HepG2 (cell line): ENCODE measurements at regions not wholly inside any gene's neighbourhood (a gene's known extent, or its start where the extent isn't known, plus 50 kb on each side); places are given as distances from the start of the nearest gene placed in this dataset.

Experiments
- ATAC-seq: fragments of 200-7000 bp; cut with Tn5 transposase; 3 replicates; pipeline ENCODE4 v1.9.1; 2020; ENCODE audit warnings: mild to moderate bottlenecking, moderate library complexity
- BruUV-seq: library from RNA; stranded (reverse); fragments of 400-500 nt; replicated peaks from 2 replicates; lab custom pipeline; 2021; lab: Mats Ljungman, UMichigan
- CTCF ChIA-PET: fragments of 300-600 bp; formaldehyde crosslinking; extraction: SDS; loops from one replicate; lab custom pipeline; 2021; ENCODE audit warnings: low total read pairs, inconsistent platforms, low intra/inter-chr PET ratio; lab: Yijun Ruan, JAX
- POLR2A ChIA-PET: fragments of 350-600 bp; sonication (Branson Sonifier 250); formaldehyde crosslinking; loops from one replicate; lab custom pipeline; 2020; ENCODE audit warnings: antibody characterized with exemption, inconsistent platforms; lab: Yijun Ruan, JAX
- DNase-seq: peaks from one replicate; pipeline ENCODE4 v3.0.0-alpha.2; 2015; ENCODE audit warnings: low spot score
- FAIRE-seq: peaks from 3 replicates; lab custom pipeline; 2011; peaks lifted over from hg19 to GRCh38; lab: Jason Lieb, UNC
- H2AFZ ChIP-seq: one replicate; pipeline ENCODE4 v1.6.1; 2011; ENCODE audit warnings: low read length, inconsistent platforms
- H3K27ac ChIP-seq: fragments of 300-600 bp; 3 replicates; pipeline ENCODE4 v1.8.0; 2011; ENCODE audit warnings: mixed run types, mild to moderate bottlenecking, mixed read lengths, low read length, inconsistent platforms; ENCODE audit not compliant: insufficient read depth; ENCODE audit errors: extremely low read length
- H3K27me3 ChIP-seq, 2 experiments: fragments of 200-600 bp in 1 of 2; 2 replicates in 1 of 2; 3 replicates in 1 of 2; pipeline versions ENCODE4 v1.6.0 to v1.8.0; 2011; ENCODE audit warnings: low read length in 2 of 2, mild to moderate bottlenecking in 2 of 2, moderate library complexity in 2 of 2, inconsistent platforms in 1 of 2; ENCODE audit not compliant: insufficient read depth in 2 of 2, control insufficient read depth in 1 of 2
- H3K36me3 ChIP-seq, 2 experiments: fragments of 200-600 bp in 1 of 2; replicated peaks in 1 of 2; 2 replicates in 1 of 2; 3 replicates in 1 of 2; pipeline versions ENCODE4 v1.5.1 to v1.8.0; 2011; ENCODE audit warnings: low read length in 2 of 2, inconsistent platforms in 1 of 2; ENCODE audit not compliant: insufficient read depth in 2 of 2, control insufficient read depth in 1 of 2
- H3K4me1 ChIP-seq: 2 replicates; pipeline ENCODE4 v1.5.1; 2012; ENCODE audit warnings: low read length, inconsistent platforms; ENCODE audit not compliant: insufficient read depth
- H3K4me2 ChIP-seq: 2 replicates; pipeline ENCODE4 v1.6.0; 2011; ENCODE audit warnings: low read depth, low read length, inconsistent platforms
- H3K4me3 ChIP-seq, 3 experiments: fragments of 200-600 bp in 1 of 3; sonication (generic), shearing (Covaris generic) in 1 of 3; replicated peaks in 1 of 3; 2 replicates each; pipeline ENCODE4 v1.5.1; 2011 to 2016; ENCODE audit warnings: low read length in 3 of 3, inconsistent platforms in 2 of 3, low read depth in 2 of 3, mild to moderate bottlenecking in 2 of 3, control low read depth in 1 of 3, mixed read lengths in 1 of 3; ENCODE audit not compliant: insufficient read depth in 1 of 3
- H3K79me2 ChIP-seq: one replicate; pipeline ENCODE4 v1.6.1; 2011; ENCODE audit warnings: low read length, inconsistent platforms; ENCODE audit not compliant: insufficient read depth
- H3K9ac ChIP-seq: 2 replicates; pipeline ENCODE4 v1.6.0; 2011; ENCODE audit warnings: mild to moderate bottlenecking, low read depth, low read length, inconsistent platforms; ENCODE audit not compliant: insufficient read depth
- H3K9me3 ChIP-seq: 2 replicates; pipeline ENCODE4 v1.5.1; 2012; ENCODE audit warnings: mild to moderate bottlenecking, low read length
- H4K20me1 ChIP-seq: 2 replicates; pipeline ENCODE4 v1.6.0; 2011; ENCODE audit warnings: inconsistent platforms, mild to moderate bottlenecking, low read length, moderate library complexity; ENCODE audit not compliant: insufficient read depth
- ARID3A ChIP-seq: IDR thresholded peaks from 2 replicates; pipeline ENCODE4 v1.6.1; 2012; ENCODE audit warnings: low read depth, low read length, improper control_type of control experiment
- CREBL2 ChIP-seq: sonication (generic); formaldehyde crosslinking; IDR thresholded peaks from 2 replicates; pipeline ENCODE4 v1.8.1; 2023; ENCODE audit warnings: missing genetic modification reagents, mild to moderate bottlenecking, borderline replicate concordance
- HHEX ChIP-seq: IDR thresholded peaks from 2 replicates; pipeline ENCODE4 v1.6.1; 2016; ENCODE audit warnings: control low read depth
- KLF16 ChIP-seq, 2 experiments: sonication (generic) in 1 of 2; formaldehyde crosslinking in 1 of 2; IDR thresholded peaks; 2 replicates each; pipeline versions ENCODE4 v1.6.1 to v1.8.0; 2016 to 2023; ENCODE audit warnings: missing genetic modification reagents in 2 of 2, missing compliant biosample characterization in 1 of 2
- KLF9 ChIP-seq: IDR thresholded peaks from 2 replicates; pipeline ENCODE4 v1.6.1; 2016; ENCODE audit warnings: low read depth
- NR0B2 ChIP-seq: sonication (generic); formaldehyde crosslinking; IDR thresholded peaks from 2 replicates; pipeline ENCODE4 v1.4.0; 2020; ENCODE audit warnings: mild to moderate bottlenecking, missing genetic modification reagents
- ZBTB43 ChIP-seq: sonication (generic); formaldehyde crosslinking; conservative IDR thresholded peaks from 2 replicates; pipeline ENCODE4 v1.4.0; 2020; ENCODE audit warnings: missing genetic modification reagents
- ZFP62 ChIP-seq: sonication (generic); formaldehyde crosslinking; IDR thresholded peaks from 2 replicates; pipeline ENCODE4 v1.4.0; 2020; ENCODE audit warnings: missing genetic modification reagents
- ZGPAT ChIP-seq: IDR thresholded peaks from 2 replicates; pipeline ENCODE4 v1.6.1; 2016; ENCODE audit warnings: mild to moderate bottlenecking
- ZNF280B ChIP-seq: sonication (generic); formaldehyde crosslinking; IDR thresholded peaks from 2 replicates; pipeline ENCODE4 v1.5.0; 2020; ENCODE audit warnings: missing genetic modification reagents, mild to moderate bottlenecking, borderline replicate concordance
- ZNF333 ChIP-seq: sonication (generic); formaldehyde crosslinking; IDR thresholded peaks from 2 replicates; pipeline ENCODE4 v1.4.0; 2020; ENCODE audit warnings: mild to moderate bottlenecking, missing genetic modification reagents, borderline replicate concordance
- ZNF496 ChIP-seq: sonication (generic); formaldehyde crosslinking; IDR thresholded peaks from 2 replicates; pipeline ENCODE4 v1.8.1; 2023; ENCODE audit warnings: mild to moderate bottlenecking, moderate library complexity, missing genetic modification reagents; ENCODE audit not compliant: insufficient replicate concordance
- ZNF558 ChIP-seq: sonication (generic); formaldehyde crosslinking; IDR thresholded peaks from 2 replicates; pipeline ENCODE4 v1.9.0; 2022; ENCODE audit warnings: mild to moderate bottlenecking, missing genetic modification reagents, borderline replicate concordance
- ZNF570 ChIP-seq: sonication (generic); formaldehyde crosslinking; IDR thresholded peaks from 2 replicates; pipeline ENCODE4 v1.4.0; 2020; ENCODE audit warnings: mild to moderate bottlenecking, missing genetic modification reagents, borderline replicate concordance
- ZNF619 ChIP-seq: sonication (generic); formaldehyde crosslinking; IDR thresholded peaks from 2 replicates; pipeline ENCODE4 v1.4.0; 2020; ENCODE audit warnings: mild to moderate bottlenecking, missing genetic modification reagents
- whole genome bisulfite sequencing: methylation state at CpG from one replicate; pipeline ENCODE4 v1.1.6; 2017; ENCODE audit warnings: low lambda C conversion rate; 5-methylcytosine and 5-hydroxymethylcytosine counted together
- in situ Hi-C: cut with HindIII; loops from 2 replicates; pipeline ENCODE4 v1.10.0; 2017; ENCODE audit warnings: low pct_unique_long_range_greater_than_20kb; ENCODE audit not compliant: extremely low pct_ligation_motif_present
- intact Hi-C: fragments of 100-400 bp; cut with micrococcal nuclease; formaldehyde crosslinking; loops from one replicate; pipeline ENCODE4 v1.10.0; 2022; ENCODE audit not compliant: unreplicated experiment

- H4K20me1 ChIP-seq, result no peaks in the 10 kb centered on the region
- no peak for DNase-seq
- POLR2A ChIA-PET, result no interaction called here
- no peak overlapping the region for H3K27ac ChIP-seq
- H3K9ac ChIP-seq, result no peak overlapping the region
- no peak overlapping the region for H3K4me2 ChIP-seq
- no peaks in the 10 kb centered on the region for H3K4me1 ChIP-seq
- no peak overlapping the region for H3K4me3 ChIP-seq
- H3K36me3 ChIP-seq, result no peaks in the 10 kb centered on the region
- CTCF ChIA-PET, result no interaction called here
- intact Hi-C loops (no loop called here), in situ Hi-C loops (loop anchor here (25.0 kb wide), 1 partner anchor 1543 kb away; the partner anchor contains the start of gene CITED2)
- BruUV-seq, result no TSS peak
- no peaks in the 10 kb centered on the region for H3K79me2 ChIP-seq
- H3K9me3 ChIP-seq, result no peaks in the 10 kb centered on the region
- H3K27me3 ChIP-seq, result no peaks in the 10 kb centered on the region
- H2AFZ ChIP-seq, result no peak overlapping the region
- no peak for FAIRE-seq
- WGBS, result 0% methylated on average over 1 of the region's 1 CpG
- ATAC-seq, result no peak
- no peak for TF ChIP-seq KLF16 (CRISPR knock-in tag; IDR thresholded peaks at IDR 0.05)
- TF ChIP-seq ZBTB43 (CRISPR knock-in tag), result no peak
- TF ChIP-seq KLF9 (CRISPR knock-in tag), result no peak
- no peak for TF ChIP-seq ZFP62
- no peak for TF ChIP-seq ZNF496 (CRISPR knock-in tag)
- TF ChIP-seq ZNF619 (CRISPR knock-in tag), result no peak
- no peak for TF ChIP-seq ZNF280B (CRISPR knock-in tag)
- TF ChIP-seq CREBL2 (CRISPR knock-in tag), result no peak
- TF ChIP-seq HHEX, result no peak
- no peak for TF ChIP-seq ZNF333
- no peak for TF ChIP-seq ZGPAT (CRISPR knock-in tag)
- TF ChIP-seq NR0B2, result no peak
- TF ChIP-seq ARID3A, result no peak
- no peak for TF ChIP-seq ZNF558 (CRISPR knock-in tag)
- no peak for TF ChIP-seq ZNF570 (CRISPR knock-in tag)
Measured at GRCh38 chr6:140905050-140905449, 1227.7 kb upstream of the GJE1 start.
